ENCODE measurements at regions not wholly inside any gene's neighbourhood (a gene's known extent, or its start where the extent isn't known, plus 50 kb on each side); places are given as distances from the start of the nearest gene placed in this dataset.
"Not testable (repeated sequence)": the region's sequence is repeated elsewhere in the genome, so short reads cannot be mapped to it uniquely, and the experiment has no call there.

DNA sequence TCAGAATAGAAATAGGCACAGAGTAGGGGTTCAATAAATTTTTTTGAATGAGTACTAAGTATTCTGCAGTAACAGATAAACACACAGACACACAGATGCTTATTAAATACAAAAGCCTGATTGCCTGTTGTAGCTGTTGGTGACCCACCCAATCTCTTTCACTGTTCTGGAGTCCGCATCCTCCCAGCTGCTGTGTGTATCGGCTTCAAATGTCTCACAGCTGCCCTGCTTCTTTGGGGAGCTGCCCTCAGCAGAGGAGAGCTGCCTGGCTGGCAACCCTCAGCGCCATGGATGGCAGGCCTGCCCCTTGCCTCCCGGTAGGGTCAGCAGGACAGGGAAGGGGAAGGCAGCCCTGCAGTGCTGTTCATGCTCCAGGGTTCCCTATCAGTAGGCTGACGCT is 50.5 kb upstream of the PRNP start:
- no peak for DNase-seq

DNA sequence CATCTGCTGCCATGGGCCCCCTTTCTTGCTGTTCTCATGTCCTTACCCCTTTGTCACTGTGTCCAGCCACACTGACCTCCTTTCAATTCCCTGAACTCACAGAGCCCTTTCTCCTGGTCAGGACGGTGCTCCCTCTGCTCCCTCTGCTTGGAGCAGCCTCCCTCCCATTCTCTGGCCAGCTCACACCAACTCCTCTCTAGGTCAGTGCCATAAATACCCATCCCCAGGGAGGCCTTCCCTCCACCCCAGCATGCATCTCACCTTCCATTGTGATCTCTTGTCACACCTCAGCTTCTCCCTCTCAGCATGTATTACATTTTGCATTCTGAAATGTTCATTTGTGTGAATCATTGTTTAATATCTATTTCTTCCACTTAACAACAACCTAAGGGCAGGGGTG is 50.9 kb upstream of the PRNP start:
- DNase-seq: no peak

DNA sequence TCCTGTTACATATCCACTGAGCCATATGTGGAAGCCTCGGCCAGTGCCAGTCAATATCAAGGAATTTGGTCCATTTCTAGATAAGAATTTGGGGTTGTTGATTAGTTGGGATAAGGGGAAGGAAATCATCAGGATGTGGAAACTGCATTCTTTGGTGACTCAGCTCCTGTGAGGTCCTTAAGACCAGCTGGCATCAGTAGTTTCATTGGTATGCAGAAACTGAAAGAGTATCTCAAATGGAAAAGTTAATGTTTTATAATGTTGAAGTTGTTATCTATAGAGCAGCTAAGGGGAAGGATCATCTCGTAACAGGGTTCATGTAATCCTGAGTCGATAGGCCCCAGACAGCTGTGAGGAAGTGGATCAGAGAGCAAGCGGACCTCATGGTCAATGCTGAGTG is 52.5 kb upstream of the PRNP start:
- no peak for DNase-seq

DNA sequence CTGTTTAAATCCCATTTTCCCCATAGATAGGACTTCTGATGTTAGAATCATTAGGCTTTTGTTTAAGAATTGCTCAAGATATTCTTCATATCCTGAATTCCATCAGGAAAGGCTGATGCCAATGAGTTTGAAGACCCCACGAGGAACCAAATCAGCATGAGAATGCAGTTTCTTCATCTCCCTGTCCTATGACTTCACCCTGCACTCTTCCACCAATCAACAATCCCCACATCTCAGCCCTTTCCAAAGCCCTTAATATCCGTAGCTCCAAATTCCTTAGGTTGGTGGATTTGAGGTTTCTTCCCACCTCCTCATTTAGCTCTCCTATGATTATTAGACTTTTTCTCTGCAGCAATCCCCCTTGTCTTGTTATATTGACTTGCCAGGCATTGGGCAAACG is 52.9 kb upstream of the PRNP start:
- no peak for DNase-seq

DNA sequence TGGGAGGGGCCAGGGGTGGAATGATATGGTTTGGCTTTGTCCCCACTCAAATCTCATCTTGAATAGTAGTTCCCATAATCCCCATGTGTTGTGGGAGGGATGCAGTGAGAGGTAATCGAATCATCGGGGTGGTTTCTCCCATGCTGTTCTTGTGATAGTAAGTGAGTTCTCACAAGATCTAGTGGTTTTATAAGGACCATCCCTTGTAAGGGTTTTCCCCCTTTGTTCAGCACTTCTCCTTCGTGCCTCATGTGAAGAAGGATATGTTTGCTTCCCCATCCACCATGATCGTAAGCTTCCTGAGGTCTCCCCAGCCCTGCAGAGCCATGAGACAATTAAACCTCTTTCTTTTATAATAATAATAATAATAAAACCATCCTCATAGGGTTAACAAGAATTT is 53.4 kb upstream of the PRNP start:
- no peak for DNase-seq

DNA sequence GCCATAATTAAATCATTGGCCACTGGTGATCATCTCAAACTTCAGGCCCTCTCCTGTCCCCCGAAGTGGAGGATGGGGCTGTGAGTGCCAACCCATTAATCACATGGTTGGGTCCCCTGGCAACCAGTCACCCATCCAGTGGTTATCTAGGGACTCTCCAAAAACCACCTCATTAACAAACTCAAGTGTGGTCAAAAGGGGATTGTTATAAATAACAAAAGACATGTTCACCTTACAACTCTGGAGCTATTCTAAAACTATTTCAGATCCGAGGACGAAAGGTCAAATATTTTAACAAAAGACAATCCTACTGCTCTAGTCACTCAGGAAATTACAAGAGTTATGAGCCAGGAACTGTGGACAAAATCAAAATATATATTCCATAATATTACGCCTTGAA is 60.0 kb upstream of the PRNP start:
- no peak for DNase-seq

DNA sequence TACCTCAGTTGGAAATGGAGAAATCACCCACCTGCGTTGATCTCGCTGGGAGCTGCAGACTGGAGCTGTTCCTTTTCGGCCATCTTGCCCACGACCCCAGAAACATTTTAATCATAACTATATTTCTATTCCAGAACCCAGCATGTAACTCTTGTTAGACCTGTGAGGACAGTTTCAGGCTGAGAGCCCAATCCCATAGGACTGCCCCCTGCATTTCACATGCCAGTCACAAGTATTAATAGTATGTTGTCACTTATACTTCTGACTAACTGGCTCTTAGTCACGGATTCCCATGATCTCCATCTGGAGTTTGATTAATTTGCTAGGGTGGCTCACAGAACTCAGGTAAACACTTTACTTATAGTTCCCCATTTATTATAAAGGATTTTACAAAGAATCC is 60.6 kb upstream of the PRNP start:
- DNase-seq: no peak

DNA sequence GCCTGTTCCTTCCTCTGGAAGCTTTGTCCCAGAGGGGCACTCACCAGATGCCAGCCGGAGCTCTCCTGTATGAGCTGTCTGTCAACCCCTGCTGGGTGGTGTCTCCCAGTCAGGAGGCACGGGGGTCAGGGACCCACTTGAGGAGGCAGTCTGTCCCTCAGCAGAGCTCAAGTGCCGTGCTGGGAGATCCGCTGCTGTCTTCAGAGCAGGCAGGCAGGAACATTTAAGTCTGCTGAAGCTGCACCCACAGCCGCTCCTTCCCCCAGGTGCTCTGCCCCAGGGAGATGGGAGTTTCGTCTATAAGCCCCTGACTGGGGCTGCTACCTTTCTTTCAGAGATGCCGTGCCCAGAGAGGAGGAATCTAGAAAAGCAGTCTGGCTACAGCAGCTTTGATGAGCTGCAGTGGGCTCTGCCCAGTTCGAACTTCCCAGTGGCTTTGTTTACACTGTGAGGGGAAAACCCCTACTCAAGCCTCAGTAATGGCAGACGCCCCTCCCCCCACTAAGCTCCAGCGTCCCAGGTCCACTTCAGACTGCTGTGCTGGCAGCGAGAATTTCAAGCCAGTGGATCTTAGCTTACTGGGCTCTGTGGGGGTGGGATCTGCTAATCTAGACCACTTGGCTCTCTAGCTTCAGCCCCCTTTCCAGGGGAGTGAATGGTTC is 61.5 kb upstream of the PRNP start:
- DNase-seq: not testable (repeated sequence)

DNA sequence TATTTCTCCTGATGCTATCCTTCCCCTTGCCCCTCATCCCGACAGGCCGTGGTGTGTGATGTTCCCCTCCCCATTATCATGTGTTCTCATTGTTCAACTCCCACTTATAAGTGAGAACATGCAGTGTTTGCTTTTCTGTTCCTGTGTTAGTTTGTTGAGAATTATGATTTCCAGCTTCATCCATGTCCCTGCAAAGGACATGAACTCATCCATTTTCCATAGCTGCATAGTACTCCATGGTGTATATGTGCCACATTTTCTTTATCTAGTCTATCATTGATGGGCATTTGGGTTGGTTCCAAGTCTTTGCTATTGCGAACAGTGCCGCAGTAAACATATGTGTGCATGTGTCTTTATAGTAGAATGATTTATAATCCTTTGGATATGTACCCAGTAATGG is 67.1 kb upstream of the PRNP start:
- DNase-seq: not testable (repeated sequence)

DNA sequence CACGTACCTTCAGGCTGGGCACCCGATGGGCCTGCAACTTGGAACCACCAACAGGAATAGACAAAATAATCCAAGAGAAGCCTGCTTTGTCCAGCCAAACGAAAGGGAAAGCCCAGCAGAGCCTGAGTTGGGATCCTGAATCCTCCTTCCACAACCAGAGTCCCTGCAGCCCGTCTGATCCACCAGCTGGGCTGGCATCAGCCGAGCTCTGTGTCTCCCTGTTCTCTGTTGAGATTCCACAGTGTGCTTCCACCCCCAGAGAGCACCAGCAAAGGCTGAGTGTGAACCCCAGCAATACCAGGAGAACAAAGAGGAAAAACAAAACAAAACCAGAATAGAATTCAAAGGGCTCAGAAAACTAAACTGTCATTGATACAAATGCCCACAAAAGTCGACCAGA is 68.8 kb upstream of the PRNP start:
- no peak for DNase-seq

DNA sequence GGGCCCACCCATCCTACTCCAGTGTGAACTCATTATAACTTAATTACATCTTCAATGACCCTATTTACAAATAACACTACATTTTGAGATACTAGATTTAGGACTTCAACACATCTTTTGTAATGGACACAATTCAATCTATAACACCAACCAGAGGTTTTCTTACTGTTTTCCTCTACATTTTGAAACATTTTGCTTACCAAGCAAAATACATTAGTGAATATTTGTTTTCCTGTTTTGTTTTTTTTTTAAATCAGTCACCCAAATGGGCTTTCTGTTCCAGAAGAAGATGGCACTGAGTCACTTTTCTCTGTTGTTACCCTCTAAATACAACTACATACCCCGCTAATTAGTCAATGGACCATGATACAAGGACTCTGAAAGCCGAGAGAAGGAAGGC is 69.2 kb upstream of the PRNP start:
- no peak for DNase-seq

DNA sequence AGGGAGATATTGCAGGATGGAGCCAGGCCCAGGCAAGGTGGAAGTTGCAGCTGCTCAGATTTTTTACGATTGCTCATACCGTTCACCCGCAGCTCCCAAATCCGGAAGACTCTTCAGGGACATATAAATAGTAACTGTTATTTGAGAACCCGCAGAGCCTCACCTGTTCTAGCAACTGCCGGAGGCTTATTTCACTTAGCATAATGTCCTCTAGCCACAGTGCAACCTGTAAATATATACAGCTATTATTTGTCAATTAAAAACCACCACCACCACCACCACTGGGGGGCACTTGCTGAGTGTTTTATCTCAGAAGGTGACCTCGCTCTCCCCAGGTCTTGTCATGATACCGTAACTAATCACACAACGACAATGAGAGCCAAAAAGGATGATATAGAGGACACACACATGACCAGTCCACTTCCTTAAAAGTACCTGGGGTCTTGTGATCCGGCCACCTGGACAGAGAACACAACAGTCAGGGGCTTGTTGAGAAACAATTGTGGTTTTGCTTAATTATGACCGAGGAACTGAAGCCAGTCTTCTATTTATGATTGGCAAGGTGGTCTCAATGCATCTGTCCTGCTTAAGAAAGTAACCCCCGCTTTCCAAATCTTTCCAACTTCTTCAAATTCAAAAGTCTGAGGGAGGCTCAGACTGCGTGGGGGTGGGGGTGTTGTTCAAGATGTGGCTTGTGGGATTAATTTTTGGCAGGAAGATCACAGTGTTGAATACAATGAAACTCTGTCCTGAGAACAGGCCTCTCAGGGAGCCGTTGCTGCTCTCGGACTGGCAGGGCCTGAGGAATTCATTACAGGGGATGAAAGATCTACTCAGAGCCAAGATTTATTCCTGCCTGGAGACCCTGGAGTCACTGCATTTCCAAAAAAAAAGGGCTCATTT is 72.3 kb upstream of the PRNP start:
- peak; percentile 28 for DNase-seq

DNA sequence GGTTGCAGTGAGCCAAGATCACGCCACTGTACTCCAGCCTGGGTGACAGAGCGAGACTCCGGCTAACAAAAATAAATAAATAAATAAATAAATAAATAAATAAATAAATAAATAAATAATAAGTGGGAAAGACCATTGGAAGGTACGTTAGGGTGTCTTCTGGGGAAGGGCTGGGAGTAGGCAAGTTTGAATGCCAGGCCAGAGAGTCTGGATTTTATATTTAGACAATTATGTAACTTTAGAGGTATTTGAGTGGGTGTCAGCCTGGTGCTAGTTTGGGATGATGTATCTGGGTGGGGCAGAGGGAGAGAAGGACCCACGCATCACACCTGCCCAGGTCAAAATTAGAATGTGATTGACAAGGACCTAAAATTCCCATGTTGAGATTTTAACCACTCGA is 73.1 kb upstream of the PRNP start:
- DNase-seq: no peak

DNA sequence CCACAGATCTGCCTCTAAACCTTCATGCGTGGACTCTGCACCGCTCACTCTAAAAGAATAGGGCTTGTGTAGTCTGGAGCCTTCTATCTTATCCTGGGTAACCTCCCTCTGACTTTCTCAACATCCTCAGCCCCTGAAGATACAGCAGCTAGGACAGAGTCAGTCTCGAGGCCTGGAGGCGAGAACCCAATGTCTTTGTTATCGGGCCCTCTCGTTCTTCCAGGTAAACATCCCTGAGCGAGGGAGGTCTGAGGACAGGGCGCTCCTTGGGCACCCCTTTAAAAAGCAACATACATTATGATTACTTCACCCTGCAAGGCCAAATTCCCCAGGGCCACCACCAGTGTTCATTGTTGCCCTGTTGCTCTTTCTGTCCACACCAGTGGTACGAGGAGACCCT is 75.4 kb upstream of the PRNP start:
- no peak for DNase-seq

DNA sequence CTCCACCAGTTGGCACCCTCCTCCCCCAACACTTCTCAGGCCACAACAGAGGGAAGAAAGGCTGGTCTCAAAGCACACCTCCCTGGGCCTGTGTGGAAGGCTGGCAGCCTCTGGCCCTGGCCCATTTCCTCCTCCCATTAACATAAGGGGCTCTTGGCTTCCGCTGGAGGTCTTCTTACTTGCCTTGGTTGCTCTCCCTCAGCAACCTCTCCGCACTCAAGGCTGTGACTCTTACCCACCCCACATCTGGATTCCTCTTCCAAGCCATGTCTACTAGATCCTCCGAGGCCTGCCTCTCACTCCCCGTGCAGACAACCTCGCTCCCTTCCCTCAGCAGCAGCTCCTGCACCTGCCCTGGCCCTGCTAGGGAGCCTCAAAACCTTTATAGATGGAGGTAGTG is 76.7 kb upstream of the PRNP start:
- DNase-seq: no peak

DNA sequence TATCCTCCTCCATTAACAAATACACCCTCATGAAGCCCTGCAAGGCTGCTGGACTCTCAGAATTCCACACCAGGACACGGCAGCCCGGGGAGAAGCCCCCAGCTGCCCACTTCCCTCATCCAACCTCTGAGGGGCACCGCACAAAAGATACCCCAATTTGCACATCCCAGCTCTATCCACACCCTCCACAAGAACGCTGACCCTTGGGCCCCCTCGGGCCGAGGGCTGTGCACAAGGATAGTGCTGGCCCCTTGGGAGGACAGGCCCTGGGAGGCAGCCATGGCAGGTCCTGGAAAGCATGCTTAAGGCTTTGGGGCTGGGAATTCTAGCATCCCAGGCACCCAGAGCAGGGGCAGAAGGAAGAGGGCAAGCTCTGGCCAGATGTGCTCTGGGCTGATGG is 77.4 kb upstream of the PRNP start:
- DNase-seq: no peak

DNA sequence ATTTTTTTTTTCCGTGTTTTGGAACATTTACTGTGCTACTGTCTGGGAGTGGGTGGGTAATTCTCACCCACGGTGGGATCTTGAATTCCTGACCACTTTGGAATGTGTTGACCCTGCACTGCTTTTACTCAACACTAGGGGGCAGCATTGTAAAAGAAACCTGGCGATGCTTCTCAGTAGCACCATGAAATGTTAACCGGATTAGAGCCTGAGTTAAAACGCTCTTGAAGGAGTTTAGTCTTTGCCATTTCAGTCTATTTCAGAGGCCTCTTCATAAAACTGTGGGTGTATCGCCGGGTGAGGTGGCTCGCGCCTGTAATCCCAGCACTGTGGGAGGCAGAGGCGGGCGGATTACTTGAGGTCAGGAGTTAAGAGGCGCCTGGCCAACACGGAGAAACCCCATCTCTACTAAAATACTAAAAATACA is 79.0 kb upstream of the PRNP start:
- DNase-seq: peak; percentile 72

DNA sequence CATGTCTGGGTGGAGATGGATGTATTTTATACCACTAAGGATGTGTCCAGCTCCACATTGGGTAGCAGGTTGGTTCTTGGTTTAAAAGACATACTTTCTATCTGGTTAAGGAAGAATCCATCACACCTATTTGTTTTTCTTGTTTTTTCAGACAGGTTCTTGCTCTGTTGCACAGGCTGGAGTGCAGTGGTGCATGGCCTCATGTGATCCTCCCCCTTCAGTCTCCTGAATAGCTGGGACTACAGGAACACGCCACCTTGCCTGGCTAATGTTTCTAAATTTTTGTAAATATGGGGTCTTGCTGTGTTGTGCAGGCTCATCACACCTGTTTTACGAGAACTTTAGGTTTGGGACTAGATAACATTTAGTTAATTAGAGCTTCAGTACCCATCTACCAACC is 80.2 kb upstream of the PRNP start:
- DNase-seq: no peak

DNA sequence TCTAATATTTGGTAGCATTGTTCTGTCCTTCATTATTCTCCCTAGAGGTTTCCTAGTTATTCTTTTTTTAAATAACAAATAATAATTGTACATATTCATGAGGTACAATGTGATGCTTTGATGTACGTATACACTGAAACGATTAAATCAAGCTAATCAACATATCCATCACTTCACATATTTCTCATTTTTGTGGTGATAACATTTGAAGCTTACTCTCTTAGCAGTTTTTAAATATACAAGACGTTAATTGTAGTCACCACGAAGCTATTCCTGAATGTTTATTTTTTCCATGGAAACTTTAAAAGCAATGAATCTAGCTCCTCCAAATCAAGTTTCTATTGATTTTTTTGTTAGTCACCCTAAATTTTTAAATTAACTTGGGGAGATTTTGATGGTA is 81.1 kb upstream of the PRNP start:
- DNase-seq: no peak

DNA sequence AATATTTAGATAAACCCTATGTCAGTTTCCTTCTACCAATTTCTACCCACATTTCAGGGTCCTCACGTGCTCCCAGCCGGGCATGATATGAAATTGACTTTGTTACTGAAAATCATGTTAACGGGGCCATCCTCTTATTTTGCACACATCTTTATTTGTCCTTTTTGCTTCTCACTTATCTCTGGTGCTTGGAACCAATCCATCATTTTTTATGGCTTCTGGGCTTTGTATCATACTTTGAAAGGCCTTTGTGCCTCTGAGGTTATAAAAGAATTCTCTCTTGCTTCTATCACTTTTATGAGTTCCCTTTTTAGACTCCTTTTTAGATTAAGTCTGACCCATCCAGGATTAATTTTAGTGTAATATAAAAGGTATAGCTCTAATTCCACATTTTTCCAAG is 81.7 kb upstream of the PRNP start:
- no peak for DNase-seq

DNA sequence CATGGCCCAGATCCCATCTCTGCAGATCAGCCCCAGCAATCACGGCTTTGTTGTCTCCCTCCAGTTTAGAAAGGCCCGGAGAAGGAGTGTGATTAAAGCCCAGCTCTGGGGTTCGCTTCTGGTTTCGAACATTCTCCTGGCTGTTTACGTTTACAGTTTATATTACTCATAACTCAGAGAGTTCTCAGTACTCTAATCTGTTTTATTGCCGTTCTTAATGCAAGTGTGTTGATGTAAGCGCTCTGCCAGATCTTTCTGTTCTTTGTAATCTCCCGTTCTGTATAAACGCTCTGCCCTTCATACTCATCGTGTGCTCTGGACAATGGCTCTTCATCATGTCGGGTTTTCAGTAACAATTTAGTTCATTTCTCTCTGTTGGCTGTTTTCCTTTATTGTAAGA is 82.5 kb upstream of the PRNP start:
- no peak for DNase-seq

DNA sequence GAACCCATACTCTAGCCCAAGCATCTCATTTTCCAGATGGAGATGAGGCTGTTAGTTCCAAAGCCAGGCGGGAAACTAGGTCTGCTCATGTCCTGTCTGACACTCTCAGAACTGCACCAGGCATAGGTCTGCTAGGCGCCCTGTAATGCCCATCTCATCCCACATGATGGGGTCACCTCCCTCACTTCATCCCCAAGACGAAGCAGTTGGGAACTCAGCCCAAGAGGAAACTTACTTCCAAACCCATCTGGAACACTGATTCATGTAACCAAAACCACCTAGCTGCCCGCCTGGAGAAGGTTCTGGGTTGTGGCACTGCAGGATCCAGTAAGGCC is 84.0 kb upstream of the PRNP start:
- DNase-seq: no peak

DNA sequence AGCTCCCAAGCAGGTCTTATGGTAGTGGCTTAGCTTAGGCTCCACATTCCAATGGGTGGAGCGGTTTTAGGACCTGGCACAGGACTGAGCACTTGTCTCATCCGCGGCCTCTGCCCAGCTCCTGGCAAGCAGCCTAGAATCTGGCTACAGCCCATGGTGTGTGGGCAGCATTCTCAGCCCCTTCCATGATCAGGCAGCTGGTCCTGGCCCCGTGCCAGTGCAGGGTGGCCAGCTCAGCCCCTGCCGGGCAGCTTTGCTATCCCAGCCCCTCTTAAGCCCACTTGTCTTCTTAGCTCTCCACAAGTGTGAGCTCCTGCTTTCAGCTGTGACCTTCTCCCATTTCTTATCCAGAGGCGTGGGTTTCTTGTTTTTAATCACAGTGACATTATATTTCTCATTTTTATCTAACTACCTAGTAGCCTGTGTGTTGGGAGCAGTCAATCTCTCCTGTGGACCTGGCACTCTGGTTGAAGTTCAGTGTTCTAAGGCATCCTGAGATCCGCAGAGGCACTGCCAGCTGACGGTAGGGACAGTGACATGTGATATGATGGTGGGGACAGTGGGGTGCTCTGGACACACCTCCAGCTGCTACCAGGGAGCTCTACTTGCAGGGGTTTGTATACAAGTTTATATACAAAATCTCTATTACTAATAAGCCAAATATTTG is 84.5 kb upstream of the PRNP start:
- DNase-seq: peak; percentile 57

All from muscle of arm (tissue), 1 donor.